ENCODE measurements at regions not wholly inside any gene's neighbourhood (a gene's known extent, or its start where the extent isn't known, plus 50 kb on each side); places are given as distances from the start of the nearest gene placed in this dataset.

DNA sequence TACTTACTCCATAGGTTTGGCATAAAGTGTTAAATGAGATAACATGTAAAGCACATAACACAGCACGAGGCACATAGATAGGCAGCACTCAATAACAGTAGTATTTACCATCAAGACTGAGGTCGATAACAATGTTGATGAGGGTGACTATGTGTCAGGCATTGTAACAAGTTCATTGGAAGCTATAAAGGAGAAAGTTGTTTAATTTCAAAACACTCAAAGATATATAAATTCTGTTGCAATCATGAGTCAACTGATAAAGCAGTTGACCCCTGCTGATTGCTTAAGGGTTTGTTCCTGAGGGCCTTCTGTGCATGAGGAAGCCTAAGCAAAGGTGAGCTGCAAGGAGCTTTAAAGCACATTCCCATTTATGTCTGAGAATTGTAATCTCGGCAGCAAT lies 760.5 kb downstream of the SATB2 start:
- no peak for DNase-seq

DNA sequence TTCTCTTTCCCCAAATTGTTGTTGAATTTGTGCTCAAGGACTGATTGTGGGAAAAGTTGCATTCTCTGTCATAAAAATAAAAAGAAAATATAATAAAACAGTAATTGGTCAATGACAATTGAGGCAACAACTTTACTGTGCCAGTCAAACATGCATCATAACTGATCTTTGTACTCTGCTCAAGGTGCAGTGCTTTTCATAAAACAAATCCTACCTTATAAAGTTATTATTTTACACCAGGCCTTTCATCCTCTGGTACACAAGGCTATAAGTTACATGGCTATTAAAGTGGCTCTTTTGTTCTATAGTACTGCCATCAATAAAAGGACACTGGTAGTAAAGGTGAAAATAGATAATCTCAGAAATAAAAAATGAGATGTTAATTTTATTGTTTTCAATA lies 761.9 kb downstream of the SATB2 start:
- DNase-seq: no peak

DNA sequence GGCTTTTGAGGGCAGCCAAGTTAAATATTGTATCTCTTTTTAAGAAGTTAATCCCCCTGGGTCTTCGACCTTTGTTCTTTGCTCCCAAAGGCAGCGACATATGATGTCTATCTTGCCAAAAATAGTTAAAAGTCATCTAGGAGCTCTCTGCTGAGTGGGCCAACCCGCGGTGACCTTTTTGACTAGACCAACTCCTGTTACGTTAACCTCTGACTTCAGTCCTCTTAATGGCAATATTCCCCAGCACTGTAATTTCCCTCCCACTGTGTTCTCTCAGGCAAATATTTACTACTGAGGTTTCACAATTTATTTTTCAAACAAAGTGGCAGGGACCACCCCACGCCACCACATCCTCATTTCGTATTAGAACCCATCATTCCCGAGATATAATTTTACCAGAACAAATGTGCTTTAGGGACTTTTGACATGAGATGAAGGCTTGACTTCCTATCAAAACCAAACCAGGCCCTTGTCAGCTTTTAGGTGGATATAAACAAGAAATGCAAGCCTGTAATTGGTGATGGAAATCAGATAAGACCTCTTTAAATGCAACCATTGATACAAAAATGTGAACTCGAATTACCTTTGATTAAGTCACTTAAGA lies 764.7 kb downstream of the SATB2 start:
- DNase-seq: no peak

DNA sequence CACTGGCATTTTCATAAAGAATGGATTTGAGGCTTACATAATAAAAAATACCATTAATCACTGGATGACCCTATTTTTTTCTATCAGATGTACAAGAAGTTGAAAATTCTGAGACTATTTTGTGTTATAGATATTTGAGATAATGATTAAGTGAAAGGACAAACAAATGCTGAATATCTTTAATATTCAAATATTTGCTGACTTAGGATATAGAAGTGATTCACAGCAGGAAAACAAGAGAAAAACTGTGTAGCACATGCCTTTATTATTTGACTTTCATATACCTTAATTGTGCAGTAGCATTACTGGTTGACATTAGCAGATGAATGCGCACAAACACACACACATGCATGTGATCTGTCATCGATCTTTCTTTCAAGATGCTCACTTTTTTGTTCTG lies 766.5 kb downstream of the SATB2 start:
- DNase-seq: no peak

DNA sequence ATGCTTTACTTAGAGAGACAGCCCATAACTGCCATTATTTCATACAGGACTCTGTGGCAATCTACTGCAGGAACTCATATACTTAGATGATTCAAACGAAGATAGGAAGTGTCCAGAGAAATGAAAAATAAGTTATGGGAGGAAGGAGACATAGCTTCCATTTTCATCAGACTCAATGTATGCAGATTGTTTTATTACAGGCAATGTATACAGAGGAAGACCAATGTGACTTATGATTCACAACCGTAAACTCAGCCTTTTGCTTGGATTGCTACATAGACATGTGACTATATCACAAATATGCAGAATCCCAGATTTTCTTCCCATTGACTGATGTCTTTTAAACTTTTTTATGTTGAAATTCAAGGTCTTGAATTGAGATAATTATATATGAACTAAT lies 793.4 kb downstream of the SATB2 start:
- DNase-seq: no peak

DNA sequence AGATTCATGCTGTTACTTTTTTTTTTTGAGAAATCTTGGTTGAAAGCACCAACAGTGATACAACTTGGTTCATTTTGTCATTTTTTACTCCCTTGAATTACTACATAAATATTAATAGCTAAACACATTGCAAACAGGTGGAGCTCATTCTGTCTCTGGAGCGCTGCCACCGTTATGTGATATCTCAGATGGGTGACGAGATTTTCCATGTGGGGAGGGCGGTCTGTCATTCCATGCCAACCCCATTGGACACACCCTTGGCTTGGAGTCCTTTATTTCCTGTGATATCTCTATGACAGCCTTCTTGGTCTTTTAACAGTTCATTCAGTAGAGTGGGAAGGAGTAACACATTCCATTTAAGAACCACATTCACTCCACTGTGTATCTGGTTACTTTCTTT lies 794.8 kb downstream of the SATB2 start:
- DNase-seq: no peak

DNA sequence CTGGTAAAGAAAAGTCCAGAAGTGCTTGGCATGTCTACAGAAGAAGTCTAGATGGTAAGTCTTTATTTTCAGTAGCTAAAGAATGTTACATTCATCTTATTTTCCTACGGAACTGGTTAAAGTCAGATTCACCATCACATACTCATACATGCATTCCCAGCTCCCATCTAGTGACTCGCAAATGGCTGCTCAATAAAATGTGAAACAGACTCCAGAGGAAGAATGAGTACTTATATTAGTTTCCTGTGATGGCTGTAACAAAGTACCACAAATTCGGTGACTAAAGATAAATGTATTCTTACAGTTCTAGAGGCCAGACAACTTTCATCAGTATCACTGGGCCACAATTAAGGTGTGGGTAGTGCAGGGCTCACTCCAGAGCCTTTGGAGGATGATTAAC lies 797.2 kb downstream of the SATB2 start:
- no peak for DNase-seq

DNA sequence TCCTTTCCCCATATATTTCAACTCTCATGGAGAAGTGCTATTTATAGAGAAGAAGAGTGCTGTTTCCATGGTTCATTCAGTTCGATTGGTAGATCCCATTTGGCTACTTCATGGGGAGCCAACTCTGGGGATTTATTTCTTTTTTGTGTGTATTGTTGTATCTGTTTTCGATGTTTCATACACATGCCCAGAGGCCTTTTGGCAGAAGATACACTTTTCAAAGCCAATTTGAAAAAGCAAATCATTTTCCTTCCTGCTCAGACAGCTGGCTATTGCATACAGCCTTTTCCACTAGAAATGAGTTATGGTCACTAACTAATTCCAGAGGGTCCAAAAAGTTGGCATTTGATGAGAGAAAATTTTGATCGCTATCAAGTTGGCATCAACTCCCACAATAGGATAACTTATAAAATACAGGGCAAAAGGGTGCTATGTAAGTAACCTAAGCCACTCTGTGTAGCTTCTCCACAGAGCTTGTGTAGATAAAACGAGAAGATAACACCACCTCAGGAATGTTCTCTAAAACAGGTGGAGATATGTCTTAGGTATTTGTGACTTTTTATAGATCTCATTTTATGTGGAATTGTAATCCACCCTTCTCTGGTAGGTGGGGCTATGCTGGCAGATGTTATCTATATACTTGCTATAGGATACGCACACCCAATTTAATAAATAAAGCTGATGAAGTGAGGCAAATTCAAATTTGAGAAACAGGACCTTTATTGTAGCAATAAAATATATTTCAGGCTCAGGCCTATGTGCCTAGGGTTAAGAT lies 798.5 kb downstream of the SATB2 start:
- DNase-seq: no peak

DNA sequence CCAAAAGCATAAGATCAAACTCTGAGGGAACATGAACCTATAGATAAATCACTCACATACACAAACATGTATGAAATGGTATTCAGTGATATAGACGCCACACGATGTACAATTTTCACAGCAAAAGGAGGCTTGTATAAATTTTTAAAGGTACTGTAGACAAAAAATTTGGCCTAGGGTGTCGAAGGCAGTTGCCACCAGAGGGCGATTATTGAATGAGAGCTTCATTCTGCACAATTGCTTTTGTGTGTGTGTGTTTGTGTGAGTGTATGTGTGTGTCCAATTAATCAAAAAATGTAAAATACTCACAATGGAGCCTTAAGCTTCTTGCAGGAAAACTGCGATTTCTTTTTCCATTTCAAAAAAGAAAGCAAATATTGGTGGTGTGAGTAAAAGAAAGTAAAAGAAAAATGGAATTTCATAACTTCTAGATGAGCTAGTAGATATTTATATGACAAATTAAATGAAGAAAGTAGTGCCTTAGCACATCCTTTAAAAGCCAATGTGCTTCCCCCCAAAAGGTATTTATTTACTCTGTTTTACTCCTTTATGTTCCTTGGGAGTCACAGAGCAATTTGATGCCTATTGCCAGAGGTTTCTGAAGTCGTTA lies 800.1 kb downstream of the SATB2 start:
- DNase-seq: no peak

DNA sequence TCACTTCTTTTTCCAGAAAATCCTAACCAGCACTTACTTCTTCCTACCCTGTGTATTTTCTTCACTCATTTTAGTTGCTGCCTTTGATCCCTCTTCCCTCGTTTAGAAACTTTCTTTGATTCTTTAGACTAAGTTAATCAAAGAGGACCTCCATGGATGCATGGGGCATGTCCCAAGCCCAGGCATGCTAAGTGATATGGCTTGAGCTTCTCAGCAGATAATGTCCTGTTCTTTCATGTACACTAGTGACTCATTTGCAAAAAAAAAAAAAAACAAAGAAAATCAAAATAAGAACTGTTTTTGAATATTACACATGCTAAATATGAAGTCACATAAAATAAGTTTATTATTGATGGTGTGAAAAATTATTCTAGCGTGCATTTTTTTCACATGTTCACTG lies 800.9 kb downstream of the SATB2 start:
- no peak for DNase-seq

DNA sequence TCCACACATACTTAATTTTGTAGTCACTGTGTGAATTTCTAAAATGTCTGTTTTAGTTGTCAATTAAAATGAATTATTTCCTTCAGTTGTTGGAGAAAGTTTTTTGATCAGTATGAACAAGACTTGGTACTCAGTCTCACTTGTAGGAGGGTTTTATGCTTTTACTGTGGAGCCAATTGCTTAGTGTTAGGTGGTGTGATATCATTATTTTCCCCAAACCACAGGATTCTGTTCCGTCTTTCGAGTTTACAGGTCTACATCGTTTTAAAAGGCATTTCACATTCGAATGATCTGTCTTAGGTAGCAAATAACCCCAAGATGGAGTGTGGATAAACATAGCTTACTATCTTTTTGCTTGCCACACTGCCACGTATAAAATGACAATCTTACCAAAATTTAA lies 803.1 kb downstream of the SATB2 start:
- DNase-seq: no peak

DNA sequence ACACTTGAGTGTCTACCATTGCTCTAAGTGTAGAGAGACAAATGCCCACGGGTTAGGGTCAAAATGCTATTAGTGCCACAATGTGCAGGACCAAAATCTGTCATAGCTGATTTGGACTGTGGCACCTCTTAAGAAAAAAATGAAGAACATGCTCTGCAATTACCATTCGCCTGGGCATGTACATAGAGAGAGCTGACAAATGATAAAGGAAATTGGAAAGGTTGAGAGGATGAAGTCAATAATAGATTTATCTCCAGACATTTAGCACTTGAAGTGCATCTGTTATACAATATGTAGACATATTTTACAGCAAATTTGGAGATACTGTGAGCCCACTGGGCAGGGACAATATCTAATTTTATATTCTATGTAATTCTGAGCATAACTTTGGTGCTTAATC lies 804.4 kb downstream of the SATB2 start:
- no peak for DNase-seq

DNA sequence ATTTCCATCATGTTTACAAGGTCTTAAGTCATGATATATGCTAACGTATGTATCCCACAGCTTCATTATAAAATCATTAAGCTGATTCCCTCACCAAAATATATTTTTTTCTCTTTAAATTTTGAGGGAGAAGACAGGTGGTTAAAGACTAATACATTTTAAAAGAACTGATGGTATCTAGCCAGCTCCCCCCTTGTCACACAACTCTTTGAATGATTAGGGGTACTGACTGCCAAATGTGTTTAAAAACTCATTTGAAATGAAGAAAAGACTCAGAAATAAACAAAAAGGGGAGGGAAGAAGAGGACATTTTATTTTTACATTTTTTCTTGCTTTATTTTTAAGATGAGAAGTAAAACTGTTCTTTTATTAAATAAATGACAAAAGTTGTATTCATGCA lies 805.3 kb downstream of the SATB2 start:
- DNase-seq: no peak

DNA sequence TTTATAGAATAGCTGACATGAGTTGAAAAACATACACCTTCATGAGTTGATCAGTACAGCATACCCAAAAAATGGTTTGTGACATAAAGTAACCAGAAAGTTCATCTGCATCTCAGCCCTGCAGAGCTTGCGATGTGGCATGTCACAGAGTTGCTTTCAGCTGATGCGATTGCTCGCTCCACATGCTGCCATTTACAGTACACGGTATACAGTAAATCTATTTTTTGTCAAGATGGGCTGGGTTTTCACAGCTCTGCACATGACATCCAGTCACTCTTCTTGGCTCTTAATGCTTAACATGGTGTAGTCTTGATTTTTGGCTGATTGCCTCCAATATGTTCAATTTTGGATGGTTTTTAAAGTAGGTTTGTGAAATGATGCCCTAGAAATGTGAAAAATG lies 811.9 kb downstream of the SATB2 start:
- DNase-seq: no peak

DNA sequence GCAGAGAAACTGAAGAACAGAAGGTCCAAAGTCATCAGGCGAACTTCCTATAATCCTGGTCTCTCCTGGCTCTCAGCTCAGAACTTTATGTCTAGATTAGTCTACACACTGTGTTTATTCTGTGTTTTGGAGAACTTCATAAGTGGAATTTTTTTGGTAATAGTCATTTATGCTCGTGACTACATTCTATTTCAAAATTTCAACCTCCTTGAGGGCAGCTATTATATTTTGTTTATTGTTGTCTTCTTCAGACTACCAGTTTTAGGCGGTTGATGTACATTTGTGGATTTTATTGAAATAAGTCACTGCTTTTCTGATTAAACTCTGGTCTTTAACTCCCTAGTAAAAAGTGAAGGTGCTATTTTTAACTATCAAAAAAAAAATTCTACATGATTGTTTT lies 816.6 kb downstream of the SATB2 start:
- no peak for DNase-seq

DNA sequence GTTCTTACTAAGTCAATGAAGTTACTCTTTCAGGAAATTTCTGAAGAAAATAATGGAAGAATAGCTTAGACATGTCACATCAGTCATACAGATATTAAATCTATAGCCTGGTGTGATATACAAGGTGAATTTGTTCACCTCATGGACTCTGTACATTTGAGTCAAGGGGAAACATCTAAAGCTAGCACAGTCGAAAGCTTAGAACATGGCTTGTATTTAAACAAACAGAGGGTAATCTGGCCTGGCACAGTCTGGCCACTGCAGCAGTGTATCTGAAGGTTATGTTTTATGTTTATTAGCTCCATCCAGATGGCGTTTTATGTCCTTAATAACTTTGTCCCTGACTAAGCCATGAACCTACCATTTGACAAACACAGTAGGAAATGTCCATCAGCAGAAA lies 817.3 kb downstream of the SATB2 start:
- DNase-seq: no peak

DNA sequence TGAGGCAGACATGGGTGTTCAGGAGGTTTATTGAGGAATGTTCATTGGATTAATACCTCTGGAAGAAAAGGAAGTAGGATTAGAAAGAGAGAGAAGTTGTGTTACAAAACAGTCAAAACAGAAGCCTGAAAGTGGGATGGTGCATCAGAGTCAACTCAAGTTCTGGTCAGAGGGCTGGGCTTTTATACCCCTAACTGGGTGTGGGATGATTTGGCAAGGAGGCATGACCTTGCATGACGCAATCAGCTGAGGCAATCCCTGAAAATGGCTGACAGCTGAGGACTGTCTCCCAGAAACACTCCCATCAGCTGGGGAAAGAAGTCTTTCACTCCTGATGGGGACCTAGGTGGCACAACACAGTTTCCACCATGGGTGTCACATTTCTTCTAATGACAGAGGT lies 818.2 kb downstream of the SATB2 start:
- no peak for DNase-seq

DNA sequence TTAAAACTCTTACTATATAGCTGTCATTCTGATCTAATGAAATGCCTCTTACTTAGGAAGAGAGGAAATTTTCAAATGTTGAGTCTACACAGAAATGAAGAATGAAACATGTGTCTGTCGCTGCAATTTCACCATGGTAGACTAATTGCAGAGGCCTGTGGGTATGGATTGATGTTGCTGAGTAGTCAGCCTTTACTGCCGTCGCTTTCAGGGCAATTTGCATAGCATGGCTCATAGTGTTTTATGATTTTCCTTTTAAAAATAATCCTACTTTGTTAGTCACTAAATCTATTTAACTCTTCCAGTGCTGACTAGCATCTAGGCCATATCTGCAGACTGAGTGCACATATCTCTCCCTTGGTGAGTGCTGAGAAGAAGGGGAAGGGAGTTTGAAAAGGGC lies 819.2 kb downstream of the SATB2 start:
- DNase-seq: no peak

DNA sequence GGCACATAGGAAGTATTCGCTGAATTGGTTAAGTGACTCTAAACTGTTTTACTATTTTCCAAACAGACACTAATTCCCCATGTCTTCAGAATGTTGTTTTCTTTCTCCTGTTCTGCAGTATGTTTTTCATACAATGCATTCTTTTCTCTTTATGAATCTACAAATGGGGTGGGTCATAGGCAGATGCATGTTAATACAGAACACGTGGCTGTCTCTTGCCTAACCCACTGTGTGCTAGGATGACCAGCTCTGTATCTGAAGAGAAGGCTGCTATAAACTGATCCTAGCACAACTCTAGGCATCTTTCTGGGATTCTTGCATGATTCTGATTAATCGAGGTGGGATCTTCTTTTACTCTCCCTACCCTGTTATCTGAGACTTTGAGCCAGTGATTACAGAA lies 826.0 kb downstream of the PLCL1 start:
- DNase-seq: no peak

DNA sequence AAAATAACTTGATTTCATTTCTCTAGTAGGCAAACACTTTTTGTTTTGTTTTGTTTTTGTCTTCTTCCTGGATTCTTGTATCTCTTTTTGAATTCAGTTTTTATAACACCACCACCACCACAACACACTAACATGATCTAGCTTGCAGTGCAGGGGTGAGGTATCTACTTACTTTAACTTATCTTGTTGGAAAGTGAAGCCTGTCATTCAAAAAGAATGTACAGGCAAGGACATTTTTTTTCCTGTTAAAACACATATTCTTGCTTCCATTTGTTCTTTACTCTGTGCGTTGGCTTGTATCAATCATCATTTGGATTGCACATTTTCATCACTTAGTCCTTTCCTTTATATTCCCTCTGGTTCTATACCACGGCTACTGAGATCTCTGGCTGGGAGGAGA lies 824.2 kb downstream of the PLCL1 start:
- DNase-seq: no peak

DNA sequence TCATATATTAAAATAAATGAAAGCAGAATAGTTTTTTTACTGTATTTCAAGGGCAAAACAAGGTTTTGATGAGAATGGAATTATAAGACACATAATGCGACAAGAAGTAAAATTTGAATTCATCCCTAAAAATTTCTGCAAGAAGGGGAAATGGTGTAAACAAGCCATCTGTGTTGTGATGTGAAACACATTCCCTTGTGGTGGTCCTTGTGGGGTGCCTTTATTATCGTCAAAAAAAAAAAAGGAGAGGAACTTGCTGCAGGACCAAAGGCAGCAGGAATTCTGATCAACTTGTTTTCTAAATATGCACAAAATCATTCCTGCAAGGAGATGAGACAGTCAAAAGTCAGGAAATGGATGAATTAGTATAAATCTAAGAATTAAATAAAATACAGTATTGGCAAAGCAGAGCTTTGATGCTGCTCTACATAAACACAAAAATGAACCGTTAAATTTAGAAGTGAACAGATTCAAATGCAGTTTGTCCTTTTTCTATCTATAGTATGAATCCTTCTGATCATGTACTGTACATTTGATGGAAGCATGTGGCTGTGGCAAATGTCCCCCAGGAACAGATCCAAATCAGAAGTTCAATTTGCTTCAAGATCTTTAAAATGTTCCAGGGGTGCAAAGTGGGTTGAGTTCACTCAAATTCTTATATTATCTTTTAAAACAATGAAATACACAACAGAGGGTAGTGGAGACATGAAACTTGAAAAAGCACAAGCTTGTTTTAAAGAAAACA lies 818.8 kb downstream of the PLCL1 start:
- no peak for DNase-seq

DNA sequence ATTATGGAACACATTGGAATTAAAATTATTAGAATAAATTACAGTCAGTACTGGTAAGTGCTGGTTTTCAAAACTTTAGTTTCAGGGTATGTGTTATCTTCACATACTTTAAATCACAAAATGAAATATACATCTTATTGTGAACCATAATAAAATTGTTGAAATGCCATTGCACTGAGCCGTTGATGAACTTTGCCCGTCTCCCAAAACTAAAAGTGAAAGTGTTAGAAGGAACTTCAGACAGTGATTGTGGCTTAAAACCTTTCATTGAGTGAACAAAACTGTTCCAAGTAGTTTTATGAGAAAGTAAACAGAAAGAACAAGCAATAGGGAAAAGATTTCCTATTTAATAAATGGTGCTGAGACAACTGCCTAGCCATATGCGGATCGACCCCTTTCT lies 811.6 kb downstream of the PLCL1 start:
- no peak for DNase-seq

DNA sequence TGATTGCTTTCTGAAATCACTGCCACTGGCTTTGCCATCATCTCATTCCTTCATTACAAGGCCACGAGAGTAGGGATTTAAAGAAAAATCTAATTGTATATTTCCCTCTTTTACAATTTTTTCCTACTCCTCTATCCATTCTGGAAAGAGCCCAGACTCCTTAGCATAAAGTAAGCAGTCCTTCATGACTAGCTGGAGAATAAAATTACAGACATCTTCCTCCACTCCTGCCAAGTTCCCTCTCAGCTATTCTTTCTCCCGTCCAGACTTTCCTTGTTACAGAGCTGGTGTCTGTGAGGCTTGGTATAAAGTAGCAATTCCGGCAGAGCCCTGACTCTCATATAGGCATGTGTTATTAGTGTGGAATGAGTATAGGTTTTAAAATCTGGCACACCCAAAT lies 806.8 kb downstream of the PLCL1 start:
- DNase-seq: no peak

DNA sequence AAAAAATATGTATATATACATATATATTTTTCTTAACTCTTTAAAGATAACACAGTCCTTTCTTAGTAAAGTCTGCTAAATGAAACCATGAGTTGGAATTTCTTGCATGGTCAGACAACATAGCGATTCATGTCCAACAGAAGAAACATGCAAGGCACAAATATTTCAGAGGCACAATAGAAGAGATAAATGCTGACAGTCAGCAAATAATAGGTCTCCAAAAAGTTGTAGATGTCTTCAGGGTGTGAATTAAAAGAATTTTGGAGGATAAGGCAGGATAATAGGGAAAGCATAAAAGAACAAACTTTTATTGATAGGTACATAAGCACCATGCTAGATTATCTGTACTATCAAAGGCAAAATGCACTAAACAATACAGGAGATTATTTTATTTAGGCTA lies 800.2 kb downstream of the PLCL1 start:
- no peak for DNase-seq
